ENCODE measurements at regions not wholly inside any gene's neighbourhood (a gene's known extent, or its start where the extent isn't known, plus 50 kb on each side); places are given as distances from the start of the nearest gene placed in this dataset.
"Not testable (repeated sequence)": the region's sequence is repeated elsewhere in the genome, so short reads cannot be mapped to it uniquely, and the experiment has no call there.

DNA sequence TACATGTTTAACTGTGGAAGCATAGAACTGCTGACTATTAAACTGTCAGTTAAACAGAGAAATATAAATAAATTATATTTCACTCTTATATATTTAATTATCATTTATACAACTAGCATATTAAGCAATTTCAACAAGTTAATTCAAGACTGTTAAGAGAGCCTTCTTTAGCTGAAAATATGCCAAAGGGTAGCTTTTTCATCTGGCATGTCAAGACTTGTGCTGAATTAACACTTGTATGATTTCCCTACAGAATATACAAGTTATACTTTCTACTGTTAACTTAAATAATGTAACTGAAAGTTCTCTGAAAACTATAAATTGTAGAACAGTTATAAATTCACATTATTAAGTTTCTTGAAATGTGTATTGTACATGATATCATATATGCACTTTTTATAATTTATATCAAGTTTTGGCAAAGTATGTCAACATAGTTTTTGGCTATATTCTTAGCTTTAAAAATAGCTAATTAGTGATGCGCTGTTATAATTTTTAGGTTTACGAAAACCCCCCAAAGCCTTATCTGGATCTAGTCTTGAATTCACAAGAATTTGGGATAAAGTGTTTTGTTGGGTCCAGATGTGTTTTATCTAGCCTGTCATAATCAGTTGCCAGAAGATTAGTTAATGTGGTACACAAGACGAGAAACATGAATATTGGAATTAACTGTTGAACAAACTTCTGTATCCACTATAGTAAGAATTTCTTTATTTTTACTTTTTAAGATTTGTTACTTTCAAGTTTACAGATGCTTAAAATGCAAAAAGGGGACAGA lies 231.1 kb upstream of the FOXP2 start:
- no peak for DNase-seq (ENCODE audit: low read depth, low spot score)
- no peak overlapping the region for H3K27ac ChIP-seq

DNA sequence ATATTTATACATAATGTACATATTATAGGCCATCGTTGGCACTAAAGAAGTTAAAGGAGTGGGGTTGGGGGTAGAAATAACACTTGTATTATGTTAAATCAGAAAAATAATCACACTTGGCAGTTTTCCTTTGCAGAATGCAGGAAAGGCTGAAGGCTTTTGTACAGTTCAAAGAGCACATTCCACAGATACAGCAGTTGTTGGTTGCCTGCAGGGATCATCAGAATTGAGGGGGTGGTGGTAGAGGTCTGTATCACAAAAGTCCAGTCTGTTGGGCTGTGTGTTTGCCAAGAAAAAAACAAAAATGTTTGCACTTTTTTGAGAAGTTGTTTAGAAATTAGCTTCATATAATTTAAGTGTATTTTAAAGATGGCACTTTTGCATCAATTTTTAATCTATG lies 231.8 kb upstream of the FOXP2 start:
- DNase-seq (ENCODE audit: low read depth, low spot score), result no peak
- no peak overlapping the region for H3K27ac ChIP-seq

DNA sequence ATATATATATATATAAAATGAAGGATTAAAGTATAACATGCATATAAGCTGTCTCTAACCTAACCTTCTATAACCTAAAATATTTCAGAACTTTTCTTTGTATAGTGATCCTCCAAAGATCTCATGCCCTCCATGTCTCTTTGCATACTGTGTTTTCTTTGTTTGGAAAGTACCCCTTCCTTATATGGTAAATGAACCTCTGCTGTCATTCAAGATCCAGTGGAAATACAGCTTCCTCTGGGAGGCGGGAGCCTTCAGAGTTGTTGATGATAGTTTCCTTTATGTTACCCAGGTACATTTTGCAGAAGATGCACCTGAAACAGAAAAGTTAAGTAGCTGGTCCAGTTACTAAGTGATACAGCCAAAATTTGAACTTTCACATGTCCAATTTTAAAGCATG lies 233.3 kb upstream of the FOXP2 start:
- DNase-seq (ENCODE audit: low read depth, low spot score), result no peak
- H3K27ac ChIP-seq, result no peak overlapping the region

- no peak overlapping the region for H3K27ac ChIP-seq
- no peak for DNase-seq (ENCODE audit: low read depth, low spot score)
Observed at GRCh38 chr7:114180556-114181266, 233.9 kb upstream of the FOXP2 start.

- DNase-seq (ENCODE audit: low read depth, low spot score), result no peak
Observed at GRCh38 chr7:114175125-114175524, 239.5 kb upstream of the FOXP2 start.

DNA sequence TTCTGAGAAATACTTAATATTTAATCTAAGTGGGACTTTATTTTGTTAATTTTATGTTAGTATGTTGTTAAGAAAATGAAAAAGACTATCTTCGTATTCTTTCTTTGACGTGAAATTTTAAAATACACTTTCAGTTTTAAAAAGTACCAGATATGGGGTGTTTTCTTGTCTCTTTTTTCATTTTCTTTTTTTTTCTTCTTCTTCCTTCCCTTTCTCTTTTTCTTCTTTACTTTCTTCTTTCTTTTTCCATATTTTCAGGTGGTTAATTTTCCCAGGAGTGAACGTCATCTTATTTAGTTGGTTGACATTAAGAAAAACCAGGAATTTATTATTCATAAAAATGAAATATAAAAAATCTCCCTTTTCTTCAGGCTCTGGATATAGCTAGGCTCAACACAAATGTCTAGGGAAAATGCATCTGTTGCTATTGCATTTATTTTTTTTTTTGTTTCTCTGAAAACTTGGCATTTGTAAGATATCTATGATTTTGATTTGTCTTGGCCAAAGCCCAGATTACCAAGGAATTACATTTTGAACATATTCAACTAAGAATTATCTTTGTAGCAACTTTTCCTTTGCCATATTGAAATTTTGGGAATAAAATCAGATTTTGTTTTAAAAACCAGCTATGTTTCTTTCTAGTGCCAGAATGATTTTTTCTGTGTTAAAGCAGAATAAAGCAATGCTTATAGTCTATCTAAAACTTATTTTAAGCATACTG lies 241.3 kb upstream of the FOXP2 start:
- no peak for DNase-seq (ENCODE audit: low read depth, low spot score)
- H3K27ac ChIP-seq, result no peak overlapping the region

More at GRCh38 chr7:114175125-114175524, 239.5 kb upstream of the FOXP2 start:
- no peak overlapping the region for H3K27ac ChIP-seq

DNA sequence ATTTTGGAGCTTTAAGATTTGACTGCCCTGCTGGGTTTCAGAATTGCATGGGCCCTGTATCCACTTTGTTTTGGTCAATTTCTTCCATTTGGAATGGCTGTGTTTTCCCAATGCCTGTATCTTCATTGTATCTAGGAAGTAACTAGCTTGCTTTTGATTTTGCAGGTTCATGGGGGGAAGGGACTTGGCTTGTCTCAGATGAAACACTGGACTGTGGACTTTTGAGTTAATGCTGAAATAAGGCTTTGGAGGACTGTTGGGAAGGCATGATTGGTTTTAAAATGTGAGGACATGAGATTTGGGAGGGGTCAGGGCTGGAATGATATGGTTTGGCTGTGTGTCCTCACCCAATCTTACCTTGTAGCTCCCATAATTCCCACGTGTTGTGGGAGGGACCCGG lies 245.2 kb upstream of the FOXP2 start:
- DNase-seq (ENCODE audit: low read depth, low spot score); H3K27ac ChIP-seq: not testable (repeated sequence)

GRCh38 chr7:114160925-114161324 lies 242.1 kb upstream of the PPP1R3A start:
- DNase-seq (ENCODE audit: low read depth, low spot score), result no peak
- no peak overlapping the region for H3K27ac ChIP-seq

DNA sequence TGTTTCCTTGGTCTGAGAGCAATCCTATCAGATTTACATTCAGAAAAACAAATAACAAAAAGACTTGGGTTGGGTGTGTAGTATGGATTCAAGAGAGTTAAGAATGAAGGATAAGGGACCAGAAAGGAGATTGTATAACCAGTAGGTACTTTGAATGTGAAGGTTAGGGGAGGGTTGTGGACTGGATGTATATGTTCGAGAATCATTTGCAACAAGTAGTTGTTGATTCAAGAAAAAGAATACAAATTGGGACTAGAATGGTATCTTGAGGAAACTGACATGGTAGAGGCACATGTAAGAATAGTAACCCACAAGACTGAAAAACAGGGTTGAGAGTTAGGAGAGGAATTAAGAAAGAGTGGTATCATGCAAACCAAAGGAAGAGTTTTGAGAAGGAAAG lies 240.0 kb upstream of the PPP1R3A start:
- no peak for DNase-seq (ENCODE audit: low read depth, low spot score)
- no peak overlapping the region for H3K27ac ChIP-seq

DNA sequence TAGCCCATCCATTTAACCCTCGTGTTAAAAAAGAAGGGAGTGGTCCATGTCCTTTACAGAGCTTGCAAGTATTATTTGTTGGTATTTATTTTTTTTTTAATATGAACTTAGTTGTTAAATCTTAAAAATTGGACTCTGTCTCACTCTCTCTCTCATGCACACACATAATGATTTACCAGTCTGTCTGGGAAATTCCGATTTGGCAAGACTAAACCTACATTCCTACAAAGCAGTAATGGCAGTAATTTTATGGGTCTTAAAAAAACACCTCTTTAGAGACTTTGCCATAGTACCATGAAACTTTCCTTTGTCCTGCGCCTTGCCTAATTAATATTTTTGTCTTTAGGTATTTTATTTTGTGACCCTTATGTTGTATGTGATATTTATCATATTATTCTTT lies 239.5 kb upstream of the PPP1R3A start:
- no peak overlapping the region for H3K27ac ChIP-seq
- no peak for DNase-seq (ENCODE audit: low read depth, low spot score)

DNA sequence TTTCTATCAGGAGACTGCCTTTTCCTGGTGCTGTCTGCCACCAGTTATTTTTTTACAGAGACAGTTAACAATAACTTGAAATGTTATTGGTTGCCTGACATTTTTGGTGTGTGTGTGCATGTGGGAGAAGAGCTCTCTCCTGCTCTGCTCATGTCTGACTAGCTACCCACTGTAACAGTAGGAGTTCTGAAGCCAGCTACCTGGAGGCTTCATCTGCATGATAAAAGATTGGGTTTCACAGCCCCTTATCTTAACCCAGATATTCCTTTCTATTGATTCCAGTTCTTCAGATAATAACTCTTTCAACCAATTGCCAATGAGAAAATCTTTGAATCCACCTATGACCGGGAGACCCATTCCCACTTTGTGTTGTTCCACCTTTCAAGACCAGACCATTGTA lies 237.4 kb upstream of the PPP1R3A start:
- DNase-seq (ENCODE audit: low read depth, low spot score), result no peak
- no peak overlapping the region for H3K27ac ChIP-seq

GRCh38 chr7:114155116-114156110 lies 236.6 kb upstream of the PPP1R3A start:
- no peak overlapping the region for H3K27ac ChIP-seq
- no peak for DNase-seq (ENCODE audit: low read depth, low spot score)

DNA sequence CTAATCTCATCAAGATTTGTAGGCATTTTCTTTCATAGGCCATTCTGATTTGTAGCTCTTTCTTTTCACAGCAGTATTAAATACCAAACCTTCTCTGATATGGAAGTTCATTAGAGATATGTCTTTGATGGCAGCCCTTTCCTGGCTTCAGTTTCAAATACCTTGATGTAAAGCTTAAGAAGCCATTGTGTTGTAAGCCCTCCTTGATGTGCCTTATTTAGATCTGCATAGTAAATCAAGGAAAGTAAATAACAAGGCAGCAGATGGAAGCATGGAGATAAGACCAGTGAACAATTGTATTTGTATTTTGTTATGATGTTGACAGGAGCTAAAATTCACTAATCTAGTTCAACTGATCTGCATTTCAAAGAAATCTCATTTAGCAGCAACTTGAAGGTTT lies 234.9 kb upstream of the PPP1R3A start:
- no peak overlapping the region for H3K27ac ChIP-seq
- DNase-seq (ENCODE audit: low read depth, low spot score), result no peak

GRCh38 chr7:114152314-114152938 lies 233.6 kb upstream of the PPP1R3A start:
- no peak overlapping the region for H3K27ac ChIP-seq
- no peak for DNase-seq (ENCODE audit: low read depth, low spot score)

DNA sequence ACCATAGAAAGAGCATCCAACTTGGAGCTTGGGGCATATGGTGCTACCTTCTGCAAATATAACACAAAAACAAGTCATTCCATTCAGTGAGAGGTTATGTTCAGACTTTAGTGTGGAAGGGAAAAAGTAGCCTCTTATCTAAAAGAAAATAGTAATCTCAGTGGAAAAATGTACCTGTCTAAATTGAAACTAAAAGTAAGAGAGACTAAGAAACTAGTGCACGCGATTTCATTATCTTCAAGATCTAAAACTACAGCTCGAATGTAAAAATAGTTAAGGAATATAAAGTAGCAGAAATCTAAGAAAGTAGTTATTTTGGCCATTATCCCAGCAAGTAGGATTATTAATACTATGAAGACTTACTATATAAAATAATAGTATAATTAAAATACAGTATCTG lies 233.0 kb upstream of the PPP1R3A start:
- no peak overlapping the region for H3K27ac ChIP-seq
- no peak for DNase-seq (ENCODE audit: low read depth, low spot score)

DNA sequence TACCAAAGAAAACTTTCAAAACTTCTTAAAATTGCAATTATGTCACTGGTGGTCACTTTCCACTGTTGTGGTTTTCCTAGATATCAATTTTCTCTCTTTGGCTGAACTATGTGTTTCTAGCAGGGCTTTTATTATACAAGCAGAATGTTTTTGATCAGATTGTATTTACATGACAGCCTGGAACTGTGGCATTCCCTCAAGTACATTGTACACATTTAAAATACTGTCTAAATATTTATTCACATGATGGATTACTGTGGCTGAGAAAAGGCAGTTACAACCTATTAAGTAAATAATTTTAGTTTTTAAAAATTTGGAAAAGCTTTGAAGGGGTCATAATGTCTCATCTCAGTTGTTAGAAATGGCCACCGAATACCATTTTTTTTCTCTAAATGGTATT lies 231.9 kb upstream of the PPP1R3A start:
- no peak for DNase-seq (ENCODE audit: low read depth, low spot score)
- no peak overlapping the region for H3K27ac ChIP-seq

GRCh38 chr7:114148779-114149178 lies 230.0 kb upstream of the PPP1R3A start:
- no peak overlapping the region for H3K27ac ChIP-seq

GRCh38 chr7:114141415-114141814 lies 222.6 kb upstream of the PPP1R3A start:
- DNase-seq (ENCODE audit: low read depth, low spot score), result no peak

More at GRCh38 chr7:114148779-114149178, 230.0 kb upstream of the PPP1R3A start:
- no peak for DNase-seq (ENCODE audit: low read depth, low spot score)

DNA sequence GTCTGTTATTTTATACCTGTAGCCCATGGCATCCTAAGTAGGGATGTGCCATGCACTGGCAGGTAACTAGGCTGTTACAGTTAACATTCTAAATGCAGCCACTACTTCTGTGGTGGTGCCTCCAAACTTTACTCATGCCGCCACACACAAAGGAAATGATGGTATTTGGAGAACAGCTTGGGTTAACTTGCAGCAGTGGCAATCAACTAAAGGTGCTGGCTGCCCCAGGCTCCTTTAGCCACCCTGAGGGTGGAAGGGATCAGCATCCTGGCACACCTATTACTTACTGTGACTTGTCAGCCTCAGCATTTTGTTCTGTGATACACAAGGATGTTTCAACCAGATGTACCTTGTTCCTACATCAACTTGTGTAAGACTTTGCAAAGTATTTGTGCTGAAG lies 221.8 kb upstream of the PPP1R3A start:
- DNase-seq (ENCODE audit: low read depth, low spot score), result no peak
- H3K27ac ChIP-seq, result no peak overlapping the region

More at GRCh38 chr7:114141415-114141814, 222.6 kb upstream of the PPP1R3A start:
- H3K27ac ChIP-seq, result no peak overlapping the region

Data from epithelial cell of prostate (primary cell).